Right renal cortex interstitium (tissue), 3 donors: ENCODE measurements at regions not wholly inside any gene's neighbourhood (a gene's known extent, or its start where the extent isn't known, plus 50 kb on each side); places are given as distances from the start of the nearest gene placed in this dataset.

Source experiments
- DNase-seq, 3 donors: peaks; one replicate each; pipeline ENCODE4 v3.0.0-alpha.2; 2013; ENCODE audit warnings: low read depth in 3 of 3, low spot score in 2 of 3

DNA sequence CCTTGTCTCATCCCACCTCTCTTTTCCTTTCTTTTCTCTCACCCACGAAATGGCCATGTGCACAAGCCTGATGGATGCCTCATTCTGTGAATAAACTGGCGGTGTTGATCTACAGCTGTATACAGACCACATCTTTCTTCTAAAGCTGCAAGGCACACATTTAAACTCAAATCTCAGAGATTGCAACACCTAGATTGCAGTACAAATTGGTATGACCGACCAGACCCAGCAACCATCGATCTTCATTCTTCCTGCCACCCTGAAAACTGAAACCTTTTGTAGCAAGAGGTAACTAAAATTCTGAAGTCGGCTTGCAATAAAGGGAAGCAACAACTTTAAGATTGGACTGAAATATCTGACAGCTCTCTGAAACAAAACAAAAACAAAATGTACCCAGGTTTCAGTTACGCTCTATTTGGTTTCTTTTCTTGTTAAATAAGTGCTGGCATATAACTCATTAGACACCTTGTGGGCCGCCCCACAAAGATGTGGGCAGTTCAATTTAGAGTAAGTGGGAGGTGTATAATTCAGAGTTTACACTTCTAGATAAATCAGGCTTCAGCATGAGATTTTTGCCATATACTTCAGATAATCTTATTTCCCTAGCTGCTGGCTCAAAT is 390.0 kb upstream of the NOVA1 start:
- no peak for DNase-seq

DNA sequence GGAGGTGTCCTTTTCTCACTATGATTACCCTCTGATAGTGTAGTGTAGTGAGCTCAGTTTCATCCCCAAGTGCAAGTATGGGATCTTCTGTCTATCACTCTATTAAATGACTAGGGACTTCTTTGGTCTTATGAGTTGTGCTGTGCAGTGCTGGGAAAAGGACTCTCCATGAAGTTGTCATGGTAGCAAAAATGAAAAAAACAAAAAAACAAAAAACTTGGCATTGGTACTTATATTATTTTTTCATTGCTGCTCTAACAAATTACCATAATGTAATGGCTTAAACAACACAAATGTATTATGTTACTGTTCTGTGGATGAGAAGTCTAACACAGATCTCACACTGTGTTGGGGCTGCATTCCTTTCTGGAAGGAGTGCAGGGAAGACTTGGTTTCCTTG is 393.1 kb upstream of the NOVA1 start:
- no peak for DNase-seq

DNA sequence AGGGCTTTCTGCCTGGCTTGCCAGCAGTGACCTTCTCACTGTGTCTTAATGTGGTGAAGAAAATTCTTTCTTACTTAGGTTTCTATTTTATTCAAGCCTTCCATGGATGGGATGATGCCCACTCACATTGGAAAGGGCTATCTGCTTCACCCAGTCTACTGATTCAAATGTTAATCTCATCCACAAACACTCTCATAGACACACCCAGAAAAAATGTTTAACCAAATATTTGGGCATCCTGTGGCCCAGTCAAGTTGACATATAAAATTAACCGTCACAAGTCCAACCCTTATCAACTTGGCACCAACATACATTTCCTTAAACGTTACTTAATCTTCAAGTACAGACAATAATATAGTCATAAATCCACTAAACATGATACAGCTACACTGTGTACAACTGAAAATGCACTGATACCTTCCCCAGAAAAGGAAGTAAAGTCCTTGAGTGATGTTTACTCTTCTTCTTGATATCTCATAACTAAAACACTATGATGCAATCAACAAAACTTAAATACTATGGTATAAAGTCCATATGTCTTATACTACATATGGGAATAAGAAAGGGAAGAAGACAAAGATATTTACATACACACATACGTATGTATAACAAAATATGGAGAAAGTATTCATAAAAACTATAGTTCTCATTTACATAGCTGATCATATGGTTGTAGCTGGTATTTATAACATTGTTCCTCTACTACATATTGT is 394.7 kb upstream of the NOVA1 start:
- no peak for DNase-seq

DNA sequence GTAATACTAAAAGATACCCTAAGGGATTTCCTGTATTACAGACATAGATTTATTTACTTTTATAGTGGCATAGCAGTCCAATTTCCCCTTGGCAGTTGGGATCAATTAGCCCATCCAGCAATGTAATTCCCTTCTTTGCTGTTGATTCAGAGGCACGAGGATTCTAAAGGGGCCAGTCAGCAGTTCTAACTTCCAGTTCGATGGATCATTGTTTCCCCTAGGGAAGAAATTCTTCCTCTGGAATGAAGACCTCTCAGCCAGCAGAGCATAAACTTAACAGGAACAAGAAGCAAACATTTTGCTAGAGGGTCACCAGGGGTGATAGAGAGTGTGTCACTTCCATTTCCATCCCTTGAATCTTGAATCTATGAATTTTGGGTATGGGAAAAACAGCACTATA is 395.7 kb upstream of the NOVA1 start:
- DNase-seq, result no peak

DNA sequence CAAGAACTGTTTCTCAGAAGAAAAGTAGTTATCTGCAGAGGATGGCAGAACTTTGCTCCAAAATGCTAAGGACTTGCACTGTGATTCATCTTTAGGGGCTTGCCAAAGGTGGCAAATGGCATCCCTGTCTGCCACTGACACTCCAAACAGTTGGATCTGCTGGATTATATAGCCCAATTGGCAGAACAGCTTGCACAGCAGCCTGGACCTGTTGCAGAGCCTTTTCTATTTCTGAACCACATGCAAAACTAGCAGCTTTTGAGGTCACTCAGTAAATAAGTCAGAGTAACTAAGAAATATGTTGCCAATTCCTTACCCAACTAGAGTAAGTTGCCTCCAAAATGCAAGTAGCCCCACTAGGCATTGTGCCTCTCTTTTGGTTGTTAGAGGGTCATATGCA is 397.5 kb upstream of the NOVA1 start:
- no peak for DNase-seq

DNA sequence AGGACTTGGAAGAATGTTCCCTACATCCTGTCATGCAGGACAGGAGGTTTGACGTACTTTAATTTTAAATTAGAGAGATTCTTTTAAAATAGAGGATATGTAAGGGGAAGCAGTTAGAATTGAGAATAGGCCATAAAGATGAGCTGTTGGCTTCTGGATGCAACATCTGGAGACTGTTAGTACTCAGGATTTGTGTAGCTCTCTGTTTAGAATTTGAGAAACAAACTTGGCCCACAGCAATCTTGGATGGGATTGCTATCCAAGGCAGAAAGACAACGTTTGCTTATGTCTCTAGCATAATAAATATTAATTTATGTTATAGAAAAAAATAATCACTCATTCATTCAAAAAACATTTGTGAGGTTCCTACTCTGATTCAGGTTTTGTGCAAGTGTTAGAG is 398.4 kb upstream of the NOVA1 start:
- no peak for DNase-seq

DNA sequence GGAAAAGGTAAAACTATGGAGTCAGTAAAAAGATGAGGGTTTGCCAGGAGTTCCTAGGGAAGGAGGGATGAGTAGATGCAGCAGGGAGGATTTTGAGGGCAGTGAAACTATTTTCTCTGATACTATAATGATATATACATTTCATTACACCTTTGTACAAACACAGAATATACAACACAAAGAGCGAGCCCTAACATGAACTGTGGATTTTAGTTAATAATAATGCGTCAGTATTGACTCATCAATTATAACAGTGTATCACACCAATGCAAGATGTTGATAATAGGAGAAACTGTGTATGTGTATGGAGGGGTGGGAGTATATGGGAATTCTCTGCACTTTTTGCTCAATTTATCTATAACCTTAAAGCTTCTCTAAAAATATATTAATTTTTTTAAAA is 404.3 kb upstream of the NOVA1 start:
- no peak for DNase-seq

DNA sequence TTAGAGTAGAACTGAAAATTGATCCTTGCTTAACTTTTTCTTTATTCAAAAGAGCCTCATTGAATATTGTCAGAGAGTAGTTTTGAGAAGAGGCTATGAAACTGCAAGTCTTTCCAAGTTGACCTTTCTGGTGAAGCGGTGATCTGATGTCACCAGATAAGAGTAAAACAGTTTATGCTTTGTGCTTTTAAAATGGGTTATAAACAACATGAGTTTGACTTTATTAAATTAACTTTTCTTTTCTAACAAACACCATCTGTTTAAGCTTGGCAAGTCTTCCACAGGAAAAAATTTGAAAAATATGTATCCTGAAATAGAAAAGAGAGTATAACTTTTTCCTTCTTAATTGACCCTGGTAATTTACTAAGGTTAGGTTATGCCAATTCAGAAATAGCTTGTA is 408.7 kb upstream of the NOVA1 start:
- no peak for DNase-seq

DNA sequence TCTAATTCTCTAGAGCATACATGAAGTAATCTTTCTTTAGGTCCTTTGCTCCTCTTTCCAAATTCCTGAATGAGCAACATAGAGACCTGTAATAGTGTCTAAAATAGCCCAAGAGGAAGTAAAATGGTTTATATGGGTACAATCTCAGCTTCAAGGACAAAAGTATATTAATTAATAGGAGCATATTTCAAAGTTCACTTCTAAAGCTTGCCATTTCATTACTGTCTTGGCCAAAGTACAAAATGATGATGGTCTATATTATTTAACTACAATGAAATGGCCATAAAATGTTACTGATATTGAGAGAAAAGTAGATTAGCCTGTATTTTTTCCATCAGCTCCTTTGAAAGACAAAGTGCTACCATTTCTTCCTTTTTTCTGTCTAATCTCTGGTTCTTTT is 410.4 kb upstream of the NOVA1 start:
- DNase-seq, result no peak

DNA sequence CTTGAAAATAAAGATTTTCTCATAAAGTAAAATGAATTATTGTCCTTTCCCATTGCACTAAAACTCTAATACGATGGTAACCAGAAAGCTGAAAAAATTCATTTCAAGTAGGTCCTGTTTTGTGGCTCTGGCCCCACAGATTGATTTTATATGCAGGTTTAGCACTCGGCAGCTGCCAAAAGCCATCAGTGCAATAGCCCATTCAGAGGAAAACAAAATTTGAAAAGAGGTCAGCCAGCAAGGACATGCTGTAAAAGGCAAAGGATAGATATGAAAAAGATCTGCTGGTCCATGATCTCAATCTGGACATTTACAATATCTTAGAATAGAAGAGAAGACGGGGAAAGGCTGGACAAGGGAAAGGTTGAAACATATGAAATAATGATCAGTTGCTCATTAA is 414.8 kb upstream of the NOVA1 start:
- DNase-seq, result no peak

DNA sequence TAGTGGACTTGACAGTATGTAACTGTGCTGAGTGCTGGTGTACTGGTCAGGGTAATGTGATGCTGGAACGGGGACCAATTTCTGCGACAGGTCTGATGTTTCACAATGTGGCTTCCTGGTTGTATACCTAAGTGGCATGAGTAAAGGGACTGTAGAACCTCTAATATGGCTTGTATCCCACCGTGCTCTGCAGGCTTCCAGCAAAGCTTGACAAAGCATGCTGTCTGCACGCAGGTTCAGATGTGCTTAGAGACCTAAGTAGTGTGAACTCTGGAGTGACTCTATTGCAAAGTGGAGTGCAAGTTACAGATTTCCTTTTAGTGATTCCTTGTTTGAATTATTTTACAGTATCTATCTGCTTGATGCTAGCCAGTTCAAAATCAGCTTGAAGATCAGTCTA is 415.8 kb upstream of the NOVA1 start:
- no peak for DNase-seq

DNA sequence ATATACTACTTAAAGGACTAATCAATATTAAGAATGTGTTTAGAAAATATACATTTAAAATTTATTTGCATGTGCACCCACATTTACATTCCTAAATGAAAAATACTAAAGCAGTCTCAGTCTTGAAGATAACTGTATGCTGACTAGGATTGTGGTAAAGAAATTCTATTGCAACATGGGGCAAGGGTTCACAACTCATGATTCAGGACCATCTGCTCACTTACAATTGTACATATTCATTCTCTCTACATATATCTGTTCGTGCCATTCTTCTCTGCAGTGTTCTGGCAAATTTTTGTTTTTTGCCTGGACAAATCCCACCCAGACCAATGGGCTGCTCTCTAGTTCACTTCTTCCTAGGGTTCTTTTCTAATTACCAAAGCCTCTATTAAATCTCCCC is 417.2 kb upstream of the NOVA1 start:
- no peak for DNase-seq

DNA sequence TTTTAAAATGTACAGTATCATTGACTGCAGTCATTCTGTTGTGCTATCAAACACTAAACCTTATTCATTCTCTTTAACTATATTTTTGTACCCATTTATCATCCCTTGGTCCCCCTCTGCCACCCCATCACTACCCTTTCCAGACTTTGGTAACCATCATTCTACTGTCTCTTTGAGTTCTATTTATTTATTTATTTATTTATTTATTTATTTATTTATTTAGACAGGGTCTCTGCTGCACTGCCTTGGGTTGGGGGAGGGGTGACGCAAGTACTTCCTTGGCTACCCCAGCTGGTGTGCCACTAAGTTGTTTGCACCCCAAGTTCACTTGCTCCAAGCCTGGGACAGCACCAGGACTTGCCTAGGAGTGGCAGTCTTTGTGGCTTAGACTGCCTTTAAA is 427.8 kb upstream of the NOVA1 start:
- no peak for DNase-seq

DNA sequence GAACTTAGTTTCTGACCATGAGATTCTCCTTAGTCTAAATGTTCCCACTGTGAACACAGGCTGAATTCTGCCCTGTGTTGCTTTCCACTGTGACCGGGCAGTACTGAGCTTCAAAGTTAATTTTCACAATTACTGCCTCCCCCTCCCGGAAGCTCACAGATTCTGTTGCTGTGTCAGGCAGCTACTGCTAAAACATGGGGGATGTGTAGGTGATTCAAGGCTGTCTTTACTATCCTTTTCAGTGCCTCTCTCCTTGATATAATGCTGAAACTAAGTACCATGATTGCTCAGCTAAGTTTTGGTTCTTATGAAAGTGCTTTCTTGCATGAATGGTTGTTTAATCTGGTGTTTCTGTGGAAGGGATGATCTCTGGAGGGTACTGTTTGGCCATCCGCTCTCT is 428.3 kb upstream of the NOVA1 start:
- no peak for DNase-seq

DNA sequence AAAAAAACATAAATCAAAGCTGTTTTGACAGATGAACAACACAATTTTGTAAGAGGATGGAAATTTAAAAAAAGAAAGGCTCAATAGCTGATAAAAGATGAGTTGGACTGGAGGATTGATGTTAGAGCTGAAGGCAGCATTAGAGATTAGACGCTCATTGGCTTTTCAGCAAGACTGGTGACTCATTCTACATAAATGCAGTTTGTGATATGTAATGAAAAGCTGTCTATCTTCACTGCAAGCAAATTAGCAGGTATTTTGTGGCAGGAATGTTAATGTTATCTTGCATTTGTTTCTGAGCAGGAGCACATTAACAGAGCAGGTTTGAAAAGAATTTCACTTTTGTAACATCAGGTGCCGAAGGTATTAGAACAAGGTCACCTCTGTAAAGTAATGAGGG is 442.7 kb upstream of the NOVA1 start:
- no peak for DNase-seq

DNA sequence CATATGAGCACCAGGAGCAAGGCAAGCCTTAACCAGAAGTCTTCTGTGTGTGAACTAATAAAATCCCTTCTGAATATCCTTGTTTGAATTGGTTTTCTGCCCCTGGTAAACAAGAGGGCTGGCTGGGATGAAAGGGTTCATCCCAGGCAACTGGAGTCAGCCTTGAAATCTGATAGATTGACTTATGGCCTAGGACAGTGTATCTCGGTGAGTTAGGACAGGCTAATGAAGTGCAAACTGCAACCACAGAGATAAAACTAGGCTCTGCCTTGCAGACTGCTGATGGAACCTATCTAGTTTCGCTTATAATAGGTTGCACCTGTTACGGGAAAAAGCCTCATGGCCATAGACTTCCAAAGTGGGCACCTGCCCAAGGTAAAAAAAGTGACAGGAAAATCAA is 451.9 kb upstream of the NOVA1 start:
- DNase-seq, result peak in 2 of 3 donors; percentile 31 to 36

DNA sequence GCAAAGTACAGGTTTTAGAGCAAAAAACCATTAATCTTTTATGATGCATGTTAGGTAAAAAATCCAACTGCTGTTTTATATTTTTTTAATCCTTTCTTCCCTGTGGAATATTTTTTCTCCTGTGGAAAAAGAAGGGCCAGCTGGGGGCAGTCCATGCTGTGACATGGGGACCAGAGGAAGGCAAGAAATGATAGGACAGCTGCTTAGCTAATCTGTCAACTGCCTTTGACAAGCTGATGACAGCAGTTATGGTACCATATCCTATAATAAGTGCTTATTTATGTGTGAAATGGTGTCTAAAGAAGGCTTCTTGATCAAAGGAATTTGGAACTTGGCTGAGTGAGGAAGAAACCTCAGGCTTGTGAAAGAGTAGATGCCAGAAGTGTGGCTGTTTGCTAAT is 452.4 kb upstream of the NOVA1 start:
- DNase-seq, result no peak

DNA sequence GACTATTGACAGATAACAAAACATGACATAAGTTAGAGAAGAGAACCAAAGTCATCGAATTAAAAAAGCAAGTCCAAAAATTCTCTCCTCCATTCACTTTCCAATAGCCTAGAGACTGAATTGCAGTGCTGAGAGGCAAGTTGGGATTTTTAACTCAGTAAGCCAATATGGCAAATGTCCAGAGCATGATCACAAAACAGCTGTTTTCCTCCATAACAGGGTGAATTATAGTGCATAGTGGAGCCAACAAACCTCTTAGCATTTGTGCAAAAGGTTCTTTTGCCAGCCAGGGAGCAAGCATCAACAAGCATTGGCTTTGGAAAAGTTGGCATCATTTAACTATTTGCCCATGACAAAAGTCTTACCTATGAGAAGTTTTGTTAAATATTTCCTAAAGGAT is 458.8 kb upstream of the NOVA1 start:
- no peak for DNase-seq

DNA sequence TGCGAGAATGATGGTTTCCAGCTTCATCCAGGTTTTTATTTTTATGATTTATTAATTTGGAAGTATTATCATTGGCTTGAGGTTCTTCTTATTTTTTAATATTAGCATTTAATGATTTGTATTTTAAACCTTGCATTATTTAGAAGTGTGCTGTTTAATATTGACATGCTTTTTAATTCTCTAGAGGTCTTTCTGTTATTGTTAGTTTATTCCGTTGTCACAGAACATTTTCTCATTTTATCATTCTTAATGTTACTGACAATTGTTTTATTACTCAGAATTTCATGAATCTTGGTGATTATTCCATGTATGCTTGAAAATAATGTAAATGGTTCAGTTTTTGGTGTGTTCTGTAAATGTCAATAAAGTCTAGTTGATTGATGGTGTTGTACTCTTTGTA is 463.5 kb upstream of the NOVA1 start:
- no peak for DNase-seq

DNA sequence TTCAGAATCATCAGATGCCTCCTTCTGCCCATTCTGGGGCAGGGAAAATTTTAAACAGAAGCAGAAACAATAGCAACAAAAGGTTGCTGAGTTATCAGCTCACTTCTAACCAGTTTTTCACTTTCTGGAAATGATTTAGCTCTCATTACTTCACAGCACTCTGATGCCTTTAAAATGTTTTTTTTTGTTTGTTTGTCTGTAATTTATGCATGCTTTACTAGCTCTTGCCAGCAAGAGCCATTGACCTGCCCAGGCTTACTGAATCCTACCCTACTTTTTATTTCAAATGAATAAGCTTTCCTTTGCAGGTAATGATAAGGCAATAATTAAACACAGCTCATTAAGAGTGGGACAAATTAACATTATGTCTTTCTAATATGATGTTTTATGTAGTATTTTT is 466.1 kb upstream of the NOVA1 start:
- DNase-seq, result no peak

DNA sequence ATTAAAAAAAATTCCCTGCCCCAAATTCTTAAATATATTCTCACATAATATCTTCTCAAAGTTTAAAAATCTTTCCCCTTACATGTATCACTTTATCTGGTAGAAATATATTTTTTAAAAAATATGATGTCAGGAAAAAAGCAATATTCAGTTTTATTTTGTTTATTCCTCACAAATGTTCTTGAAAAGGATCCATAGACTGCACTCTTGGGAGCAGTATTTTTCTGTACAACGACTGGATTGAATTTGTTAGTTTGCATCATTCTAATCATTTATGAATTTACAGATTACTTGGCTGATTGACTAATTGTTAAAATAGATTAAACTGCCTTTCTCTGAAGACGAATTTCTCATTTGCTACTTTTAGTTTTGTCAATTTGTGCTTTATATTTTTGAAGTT is 468.1 kb upstream of the NOVA1 start:
- DNase-seq, result no peak

DNA sequence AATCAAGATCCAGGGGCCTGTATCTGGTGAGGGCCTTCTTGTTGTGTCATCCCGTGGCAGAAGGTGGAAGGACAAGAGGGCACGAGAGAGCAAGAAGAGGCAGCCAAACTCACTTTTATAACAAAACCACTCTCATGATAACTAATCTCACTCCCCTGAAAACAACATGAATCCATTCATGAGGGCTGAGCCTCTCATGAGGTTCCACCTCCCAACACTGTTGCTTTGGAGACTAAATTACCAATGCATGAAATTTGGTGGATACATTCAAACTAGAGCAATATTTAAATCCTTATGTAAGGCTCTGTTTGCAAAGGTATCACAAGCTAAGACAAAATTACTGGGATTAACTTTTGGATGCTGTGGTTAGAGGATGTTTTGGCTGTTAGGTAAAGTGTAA is 470.1 kb upstream of the NOVA1 start:
- no peak for DNase-seq

DNA sequence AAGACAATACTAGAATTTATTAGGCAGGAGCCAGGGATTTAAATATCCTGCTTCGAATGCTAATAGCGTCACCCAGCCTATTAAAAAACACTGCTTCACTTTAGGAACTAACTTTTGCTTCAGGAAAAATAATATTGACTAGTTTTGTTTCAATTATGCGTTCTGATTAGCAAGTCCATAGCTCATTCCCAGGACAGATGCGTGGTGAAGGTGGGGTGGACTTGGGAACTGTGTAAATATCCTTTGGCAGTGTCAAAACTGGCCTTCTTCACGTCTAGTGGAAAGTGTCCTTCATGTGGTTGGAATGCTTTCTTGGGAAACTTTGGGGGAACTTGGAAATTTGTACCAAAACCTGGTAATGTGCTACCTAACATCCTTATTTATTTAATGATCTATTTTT is 474.8 kb upstream of the NOVA1 start:
- DNase-seq, result no peak
